Gastroesophageal sphincter (tissue), 3 donors: ENCODE measurements at regions not wholly inside any gene's neighbourhood (a gene's known extent, or its start where the extent isn't known, plus 50 kb on each side); places are given as distances from the start of the nearest gene placed in this dataset.

ENCODE experiments used
- EP300 ChIP-seq: sonication (generic); formaldehyde crosslinking; IDR thresholded peaks from one replicate; pipeline ENCODE4 v1.6.1; 2017; ENCODE audit warnings: antibody characterized with exemption, mild to moderate bottlenecking
- POLR2A ChIP-seq, 2 donors: fragments of 450-650 bp; IDR thresholded peaks; one replicate each; pipeline ENCODE4 v1.6.1; 2017; ENCODE audit warnings: antibody characterized with exemption in 2 of 2, mild to moderate bottlenecking in 2 of 2, moderate library complexity in 1 of 2
- TF ChIP-seq, protein P1 (sequence below), 4 experiments: fragments of 200-600 bp in 2 of 4; fragments of 450-650 bp in 2 of 4; sonication (generic) in 1 of 4; IDR thresholded peaks; one replicate each; pipeline ENCODE4 v1.5.1; 2017 to 2019; ENCODE audit warnings: antibody characterized with exemption in 4 of 4, mild to moderate bottlenecking in 2 of 4, moderate library complexity in 2 of 4

DNA sequence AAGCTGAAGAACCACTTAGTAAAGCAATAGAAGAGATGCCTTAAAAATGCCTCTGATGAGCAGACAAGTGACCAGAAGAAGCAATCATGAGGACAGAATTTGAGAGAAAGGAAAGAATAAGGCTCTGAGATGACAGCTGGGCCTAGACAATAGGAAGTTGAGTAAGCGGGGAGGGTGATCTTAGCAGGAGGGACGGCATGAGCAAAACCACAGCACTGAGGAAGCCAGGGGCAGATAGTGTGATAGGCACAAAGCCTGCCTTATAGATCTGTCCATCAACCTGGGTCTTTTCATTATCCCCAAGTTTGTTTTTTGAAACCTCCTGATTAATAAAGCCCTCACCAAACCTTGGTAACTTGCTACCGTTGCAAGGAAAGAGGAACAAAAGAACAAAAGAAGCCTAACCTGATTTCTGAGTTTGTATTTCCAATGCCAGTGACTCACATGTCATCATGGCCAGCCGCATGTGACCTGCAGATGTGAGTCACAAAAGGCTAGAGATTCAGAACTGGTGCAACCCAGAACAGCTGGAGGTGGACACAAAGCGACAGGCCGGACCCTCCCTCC lies 55.7 kb upstream of the PPARGC1A start:
- TF ChIP-seq, protein P1, sequence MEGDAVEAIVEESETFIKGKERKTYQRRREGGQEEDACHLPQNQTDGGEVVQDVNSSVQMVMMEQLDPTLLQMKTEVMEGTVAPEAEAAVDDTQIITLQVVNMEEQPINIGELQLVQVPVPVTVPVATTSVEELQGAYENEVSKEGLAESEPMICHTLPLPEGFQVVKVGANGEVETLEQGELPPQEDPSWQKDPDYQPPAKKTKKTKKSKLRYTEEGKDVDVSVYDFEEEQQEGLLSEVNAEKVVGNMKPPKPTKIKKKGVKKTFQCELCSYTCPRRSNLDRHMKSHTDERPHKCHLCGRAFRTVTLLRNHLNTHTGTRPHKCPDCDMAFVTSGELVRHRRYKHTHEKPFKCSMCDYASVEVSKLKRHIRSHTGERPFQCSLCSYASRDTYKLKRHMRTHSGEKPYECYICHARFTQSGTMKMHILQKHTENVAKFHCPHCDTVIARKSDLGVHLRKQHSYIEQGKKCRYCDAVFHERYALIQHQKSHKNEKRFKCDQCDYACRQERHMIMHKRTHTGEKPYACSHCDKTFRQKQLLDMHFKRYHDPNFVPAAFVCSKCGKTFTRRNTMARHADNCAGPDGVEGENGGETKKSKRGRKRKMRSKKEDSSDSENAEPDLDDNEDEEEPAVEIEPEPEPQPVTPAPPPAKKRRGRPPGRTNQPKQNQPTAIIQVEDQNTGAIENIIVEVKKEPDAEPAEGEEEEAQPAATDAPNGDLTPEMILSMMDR (IDR thresholded peaks at IDR 0.05), result no peak
- no peak for TF ChIP-seq POLR2A (IDR thresholded peaks at IDR 0.05)
- TF ChIP-seq EP300, result no peak
